Prostate gland (tissue), 2 donors: ENCODE measurements at regions not wholly inside any gene's neighbourhood (a gene's known extent, or its start where the extent isn't known, plus 50 kb on each side); places are given as distances from the start of the nearest gene placed in this dataset.

Experiments used
- DNase-seq: peaks from one replicate; pipeline ENCODE4 v3.0.0-alpha.2; 2019; ENCODE audit warnings: low spot score
- H3K27ac ChIP-seq, 2 donors: fragments of 200-600 bp; sonication (generic); 2 replicates each; pipeline ENCODE4 v1.5.1; 2017 to 2019
- H3K27me3 ChIP-seq: fragments of 200-600 bp; sonication (generic); replicated peaks from 2 replicates; pipeline ENCODE4 v1.5.1; 2019; ENCODE audit not compliant: insufficient read depth
- H3K36me3 ChIP-seq, 2 donors: fragments of 200-600 bp; sonication (generic); 1 replicate in 1 of 2; 2 replicates in 1 of 2; pipeline versions ENCODE4 v1.5.1 to v1.8.1; 2017 to 2019
- H3K4me1 ChIP-seq: fragments of 200-600 bp; sonication (generic); replicated peaks from 2 replicates; pipeline ENCODE4 v1.5.1; 2019
- H3K4me3 ChIP-seq, 2 donors: fragments of 200-600 bp; sonication (generic); 2 replicates each; pipeline ENCODE4 v1.5.1; 2017 to 2019
- H3K9me3 ChIP-seq: fragments of 200-600 bp; sonication (generic); 2 replicates; pipeline ENCODE4 v1.5.1; 2017
- POLR2A ChIP-seq: fragments of 450-650 bp; IDR thresholded peaks from one replicate; pipeline ENCODE4 v1.6.1; 2016; ENCODE audit warnings: antibody characterized with exemption, mild to moderate bottlenecking
- POLR2AphosphoS5 ChIP-seq: sonication (generic); formaldehyde crosslinking; IDR thresholded peaks from one replicate; pipeline ENCODE4 v1.6.1; 2017; ENCODE audit warnings: antibody characterized with exemption
- WGBS: methylation state at CpG from one replicate; pipeline ENCODE4 v1.1.5; 2018; 5-methylcytosine and 5-hydroxymethylcytosine counted together
- intact Hi-C: fragments of 100-400 bp; cut with DNase I; formaldehyde crosslinking; loops from one replicate; pipeline ENCODE4 v1.14.2; 2022
- TF ChIP-seq, protein P1 (sequence below), 4 experiments: fragments of 200-600 bp in 2 of 4; fragments of 450-650 bp in 2 of 4; sonication (generic) in 2 of 4; IDR thresholded peaks; 1 replicate in 3 of 4; 2 replicates in 1 of 4; pipeline ENCODE4 v1.5.1; 2016 to 2019; ENCODE audit warnings: antibody characterized with exemption in 4 of 4, mild to moderate bottlenecking in 2 of 4, moderate library complexity in 2 of 4

DNA sequence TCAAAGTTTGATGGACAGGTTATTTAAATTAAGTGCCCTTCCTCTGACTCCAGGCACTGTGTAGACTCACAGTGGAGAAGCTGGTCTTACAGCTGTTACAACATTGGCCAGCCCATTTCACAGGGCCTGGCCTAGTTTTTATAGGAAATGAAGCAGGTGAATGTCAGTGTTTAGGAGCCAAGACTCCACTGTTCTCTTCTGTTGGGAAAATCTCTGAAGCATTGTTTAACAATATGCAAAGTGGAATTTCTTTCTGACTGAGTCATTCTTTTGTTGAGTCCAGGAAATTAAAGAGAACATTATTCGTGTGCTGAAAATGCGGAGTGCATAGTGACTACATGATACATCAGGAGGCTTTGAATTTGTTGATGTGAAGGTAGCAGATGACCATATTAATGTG, 64.7 kb downstream of the ARRDC4 start:
- DNase-seq = no peak
- no peaks in the 10 kb centered on the region for H3K36me3 ChIP-seq
- H3K27me3 ChIP-seq = no peaks in the 10 kb centered on the region
- no peaks in the 10 kb centered on the region for H3K9me3 ChIP-seq
- no peak overlapping the region for H3K27ac ChIP-seq
- WGBS = 47% methylated on average over 2 of the region's 2 CpGs
- TF ChIP-seq POLR2A = no peak
- no peak for TF ChIP-seq POLR2AphosphoS5
- TF ChIP-seq, protein P1, sequence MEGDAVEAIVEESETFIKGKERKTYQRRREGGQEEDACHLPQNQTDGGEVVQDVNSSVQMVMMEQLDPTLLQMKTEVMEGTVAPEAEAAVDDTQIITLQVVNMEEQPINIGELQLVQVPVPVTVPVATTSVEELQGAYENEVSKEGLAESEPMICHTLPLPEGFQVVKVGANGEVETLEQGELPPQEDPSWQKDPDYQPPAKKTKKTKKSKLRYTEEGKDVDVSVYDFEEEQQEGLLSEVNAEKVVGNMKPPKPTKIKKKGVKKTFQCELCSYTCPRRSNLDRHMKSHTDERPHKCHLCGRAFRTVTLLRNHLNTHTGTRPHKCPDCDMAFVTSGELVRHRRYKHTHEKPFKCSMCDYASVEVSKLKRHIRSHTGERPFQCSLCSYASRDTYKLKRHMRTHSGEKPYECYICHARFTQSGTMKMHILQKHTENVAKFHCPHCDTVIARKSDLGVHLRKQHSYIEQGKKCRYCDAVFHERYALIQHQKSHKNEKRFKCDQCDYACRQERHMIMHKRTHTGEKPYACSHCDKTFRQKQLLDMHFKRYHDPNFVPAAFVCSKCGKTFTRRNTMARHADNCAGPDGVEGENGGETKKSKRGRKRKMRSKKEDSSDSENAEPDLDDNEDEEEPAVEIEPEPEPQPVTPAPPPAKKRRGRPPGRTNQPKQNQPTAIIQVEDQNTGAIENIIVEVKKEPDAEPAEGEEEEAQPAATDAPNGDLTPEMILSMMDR (IDR thresholded peaks at IDR 0.05) = no peak
- no peaks in the 10 kb centered on the region for H3K4me1 ChIP-seq
- intact Hi-C loops = no loop called here
- H3K4me3 ChIP-seq = no peak overlapping the region

DNA sequence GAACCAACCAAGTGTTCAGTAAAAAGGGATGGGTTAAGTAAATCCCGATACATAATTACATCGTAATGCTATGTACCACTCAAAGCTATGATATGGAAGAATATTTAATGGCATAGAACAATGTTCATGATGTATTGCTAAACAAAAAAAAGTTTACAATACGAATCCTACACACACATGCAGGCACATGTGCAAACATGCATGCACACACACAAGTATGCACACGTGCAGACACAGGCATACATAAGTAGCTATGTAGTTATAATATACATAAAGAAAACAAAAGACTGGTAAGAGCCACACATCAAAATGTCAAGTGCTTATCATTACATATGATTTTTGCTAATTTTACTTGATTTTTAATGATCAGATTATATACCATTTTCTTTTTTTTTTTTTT, 74.2 kb downstream of the ARRDC4 start:
- no peak for DNase-seq
- no peak overlapping the region for H3K27ac ChIP-seq
- no peaks in the 10 kb centered on the region for H3K36me3 ChIP-seq
- no peak overlapping the region for H3K4me3 ChIP-seq
- H3K4me1 ChIP-seq = no peaks in the 10 kb centered on the region
- H3K27me3 ChIP-seq = no peaks in the 10 kb centered on the region
- TF ChIP-seq POLR2A = no peak
- no peak for TF ChIP-seq POLR2AphosphoS5
- TF ChIP-seq, protein P1 (IDR thresholded peaks at IDR 0.05) = no peak
- WGBS = 74% methylated on average over 4 of the region's 4 CpGs
- no peaks in the 10 kb centered on the region for H3K9me3 ChIP-seq
- intact Hi-C loops = no loop called here

DNA sequence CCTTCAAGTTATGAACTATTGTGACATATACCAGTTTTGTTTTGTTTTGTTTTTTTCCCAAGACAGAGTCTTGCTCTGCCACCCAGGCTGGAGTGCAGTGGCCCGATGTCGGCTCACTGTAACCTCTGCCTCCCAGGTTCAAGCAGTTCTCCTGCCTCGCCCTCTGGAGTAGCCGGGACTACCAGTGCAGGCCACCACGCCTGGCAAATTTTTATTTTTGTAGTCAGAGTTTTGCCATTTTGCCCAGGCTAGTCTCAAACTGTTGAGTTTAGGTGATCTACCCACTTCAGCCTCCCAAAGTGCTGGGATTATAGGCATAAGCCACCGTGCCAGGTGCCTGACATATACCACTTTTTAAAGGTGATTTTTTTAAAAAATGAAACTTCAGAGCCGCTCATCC, 74.6 kb downstream of the ARRDC4 start:
- Histone ChIP-seq H3K4me3 (no peak overlapping the region), H3K27me3 (no peaks in the 10 kb centered on the region), H3K9me3 (no peaks in the 10 kb centered on the region), H3K27ac (no peak overlapping the region), H3K36me3 (no peaks in the 10 kb centered on the region), H3K4me1 (no peaks in the 10 kb centered on the region)
- 96% methylated on average over 7 of the region's 7 CpGs for WGBS
- DNase-seq = no peak
- TF ChIP-seq POLR2A (no peak), POLR2AphosphoS5 (no peak)
- TF ChIP-seq, protein P1 (IDR thresholded peaks at IDR 0.05) = no peak
- intact Hi-C loops = no loop called here

DNA sequence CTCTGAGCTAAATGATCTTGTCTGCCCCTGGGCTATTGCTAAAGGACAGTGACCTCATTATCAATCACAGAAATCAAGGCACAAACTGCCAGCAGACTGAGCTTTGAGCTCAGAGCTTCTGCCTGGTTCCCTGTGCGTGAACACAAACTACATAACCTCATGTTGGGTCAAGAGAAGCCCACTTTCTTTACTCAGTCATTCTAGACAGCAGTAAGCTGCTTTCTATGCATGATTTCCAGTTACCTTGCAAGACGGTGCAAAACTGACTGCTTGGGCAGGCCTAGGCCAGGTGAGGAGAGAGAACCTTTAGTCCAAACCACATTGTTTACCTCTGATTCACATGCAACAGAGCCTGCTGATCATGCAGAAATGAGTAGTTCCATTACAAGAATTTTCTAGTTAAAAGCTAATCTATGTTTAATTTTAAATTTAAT, 75.1 kb downstream of the ARRDC4 start:
- H3K36me3 ChIP-seq = no peaks in the 10 kb centered on the region
- intact Hi-C loops = no loop called here
- H3K27me3 ChIP-seq = no peaks in the 10 kb centered on the region
- TF ChIP-seq, protein P1 (IDR thresholded peaks at IDR 0.05) = no peak
- no peak for TF ChIP-seq POLR2AphosphoS5
- no peak for TF ChIP-seq POLR2A
- H3K4me3 ChIP-seq = no peak overlapping the region
- no peak overlapping the region for H3K27ac ChIP-seq
- 70% methylated on average over 2 of the region's 2 CpGs for WGBS
- H3K9me3 ChIP-seq = no peaks in the 10 kb centered on the region
- DNase-seq = no peak
- no peaks in the 10 kb centered on the region for H3K4me1 ChIP-seq

DNA sequence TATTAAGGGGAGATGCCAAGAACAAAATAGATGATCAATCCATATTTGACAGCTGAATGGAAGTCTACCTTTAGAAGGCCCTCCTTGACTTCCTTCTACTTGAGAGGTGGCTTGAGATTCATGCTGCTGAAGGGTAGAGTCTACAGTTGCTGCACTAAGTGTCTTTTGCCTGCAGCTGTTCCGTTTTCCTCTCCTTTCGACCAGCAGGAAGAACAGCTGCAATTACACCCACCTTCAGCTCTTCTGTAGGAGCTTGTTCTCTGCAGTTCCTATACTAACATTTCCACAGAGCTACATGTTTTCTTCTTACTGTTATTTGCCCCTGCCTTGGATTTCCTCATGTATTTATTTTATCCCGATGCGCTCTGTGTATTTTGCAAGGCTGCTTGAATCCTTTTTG, 79.1 kb downstream of the ARRDC4 start:
- Histone ChIP-seq H3K36me3 (no peaks in the 10 kb centered on the region), H3K4me3 (no peak overlapping the region), H3K9me3 (no peaks in the 10 kb centered on the region), H3K4me1 (no peaks in the 10 kb centered on the region), H3K27me3 (no peaks in the 10 kb centered on the region), H3K27ac (no peak overlapping the region)
- DNase-seq = no peak
- intact Hi-C loops = no loop called here
- WGBS = 81% methylated on average over 4 of the region's 4 CpGs
- TF ChIP-seq, protein P1 (IDR thresholded peaks at IDR 0.05) = no peak
- TF ChIP-seq POLR2A (no peak), POLR2AphosphoS5 (no peak)
